Stimulated activated CD8-positive, alpha-beta memory T cell treated with anti-CD3 and anti-CD28 coated beads, Interleukin-12 subunit alpha, Interleukin-12 subunit beta, amount 100 ng/mL, for 4 hours (primary cell): ENCODE measurements at regions not wholly inside any gene's neighbourhood (a gene's known extent, or its start where the extent isn't known, plus 50 kb on each side); places are given as distances from the start of the nearest gene placed in this dataset.

Source experiments
- DNase-seq: peaks from one replicate; pipeline ENCODE4 v3.0.0-alpha.2; 2020; ENCODE audit warnings: low read depth

DNA sequence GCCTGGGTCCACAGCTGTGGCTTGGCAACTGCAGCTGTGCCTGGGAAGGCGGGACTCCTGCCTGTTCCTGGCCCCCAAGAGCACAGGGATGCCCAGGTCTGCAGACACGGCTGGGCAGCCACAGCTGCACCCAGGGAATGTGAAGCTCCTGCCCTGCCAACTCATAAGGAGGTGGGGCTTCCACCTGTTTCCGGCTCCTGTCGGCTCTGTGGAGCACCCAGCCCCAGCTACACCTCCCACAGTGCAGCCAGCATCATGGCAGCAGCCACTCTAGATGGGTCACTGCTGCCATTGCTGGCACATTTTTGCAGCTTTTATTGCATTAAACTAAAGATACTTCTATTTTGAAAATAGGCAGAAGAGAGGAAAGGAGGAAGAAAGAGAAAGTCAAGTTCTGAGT, 207.9 kb downstream of the SAMD5 start:
- no peak for DNase-seq

DNA sequence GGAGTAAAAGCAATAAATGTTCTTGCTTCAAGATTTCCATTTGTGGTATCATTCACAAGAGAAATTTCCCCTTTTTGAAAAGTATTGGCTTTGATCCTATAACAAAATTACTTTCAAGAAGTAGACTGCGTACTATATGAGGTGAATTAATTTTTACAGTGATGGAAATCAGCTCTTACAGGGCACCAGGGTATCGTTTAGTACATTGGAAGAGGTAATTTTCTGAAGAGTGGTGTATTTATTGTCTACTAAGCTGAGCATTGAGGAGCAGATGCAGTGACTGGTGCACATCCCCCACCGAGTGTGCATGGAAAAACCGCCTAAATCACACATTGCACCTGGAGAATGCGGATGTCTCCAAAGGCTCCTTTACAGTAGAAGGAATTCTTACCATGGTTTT, 209.5 kb downstream of the SAMD5 start:
- no peak for DNase-seq

DNA sequence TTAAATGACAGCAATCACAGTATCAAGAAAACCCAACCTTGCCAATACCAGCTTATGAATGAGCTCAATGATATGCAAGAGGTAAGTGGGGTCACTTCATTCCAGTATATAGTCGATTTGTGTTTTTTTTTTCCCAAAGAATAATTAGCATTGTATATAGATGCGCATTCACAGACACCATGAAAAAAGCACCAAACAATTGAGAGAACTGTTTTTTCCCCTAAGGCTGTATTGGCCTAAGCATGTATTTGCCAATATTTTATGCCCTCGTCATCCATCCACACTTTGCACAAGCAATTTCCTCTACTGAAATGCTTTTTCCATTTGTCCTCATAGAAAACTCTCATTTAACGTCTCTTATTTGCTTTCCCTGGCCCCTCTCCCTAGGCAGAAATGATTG, 213.7 kb downstream of the SAMD5 start:
- DNase-seq, result no peak

DNA sequence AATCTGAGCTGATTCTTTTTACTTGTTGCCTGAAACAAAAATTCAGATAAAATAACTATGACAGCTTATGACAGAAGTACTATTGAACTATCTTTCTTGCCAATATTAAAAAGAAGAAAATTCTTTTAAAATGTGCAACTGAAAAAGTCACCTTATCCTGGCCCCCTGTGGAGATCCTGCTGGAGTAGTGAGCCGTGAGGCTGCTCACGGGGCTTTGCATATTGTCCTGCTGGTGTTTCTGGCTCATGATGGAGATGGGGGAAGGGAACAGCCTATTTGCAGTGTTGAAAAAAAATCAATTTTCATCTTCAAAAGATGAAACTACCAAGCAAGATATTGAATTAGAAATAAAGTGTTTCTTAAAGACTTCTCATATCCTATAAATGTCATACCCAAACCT, 216.0 kb downstream of the SAMD5 start:
- DNase-seq, result no peak

DNA sequence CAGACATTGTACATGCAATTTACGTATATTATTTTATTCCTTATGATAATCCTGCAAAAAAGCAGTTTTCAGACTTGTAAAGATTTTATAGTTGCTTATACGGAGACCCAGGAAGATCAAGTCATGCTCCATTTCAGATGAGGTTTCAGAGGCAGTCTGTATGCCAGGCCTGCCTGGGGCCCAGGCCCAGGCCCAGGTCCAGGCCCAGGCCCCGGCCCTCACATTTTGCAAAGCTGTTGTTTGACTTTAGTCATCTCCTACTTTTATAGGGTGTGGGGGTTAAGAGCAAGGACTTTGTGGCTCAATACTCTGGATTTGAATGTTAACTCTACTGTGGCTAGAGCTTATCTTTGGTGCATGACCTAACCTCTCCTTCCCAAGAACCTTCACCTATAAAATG, 217.9 kb downstream of the SAMD5 start:
- DNase-seq, result no peak

DNA sequence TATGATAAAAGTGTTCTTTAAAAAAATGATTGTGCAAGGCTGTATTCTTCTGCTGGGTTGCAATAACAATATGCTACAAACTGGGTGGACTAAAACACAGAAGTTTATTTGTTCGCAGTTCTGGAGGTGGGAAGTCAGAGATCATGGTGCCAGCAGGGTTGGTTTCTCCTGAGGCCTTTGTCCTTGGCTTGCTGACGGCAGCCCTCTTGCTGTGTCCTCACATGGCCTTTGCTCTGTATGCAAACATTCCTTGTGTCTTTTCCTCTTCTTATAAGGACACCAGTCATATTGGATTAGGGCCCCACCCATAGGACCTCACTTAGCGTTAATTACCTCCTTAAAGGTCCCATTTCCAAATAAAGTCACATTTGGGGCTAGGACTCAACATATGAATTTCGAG, 220.4 kb downstream of the SAMD5 start:
- no peak for DNase-seq

DNA sequence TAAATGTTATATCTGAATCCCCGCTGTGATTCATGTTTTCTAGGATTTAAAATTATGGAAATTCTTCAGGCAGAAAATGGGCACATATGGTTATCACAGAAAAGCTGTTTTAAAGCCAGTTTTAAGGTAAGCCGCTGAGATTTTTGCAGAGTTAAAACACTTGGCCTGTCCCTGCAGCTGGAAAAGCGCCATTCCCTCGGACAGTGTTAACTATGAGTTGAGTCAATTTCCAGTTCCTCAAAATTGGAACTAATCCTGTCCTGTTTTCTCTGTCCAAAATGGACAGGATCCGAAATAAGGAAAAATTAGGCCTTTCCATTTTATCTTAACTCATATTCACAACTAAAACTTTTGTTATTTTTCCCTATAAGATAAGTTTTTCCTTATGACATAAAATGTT, 225.2 kb downstream of the SAMD5 start:
- no peak for DNase-seq

DNA sequence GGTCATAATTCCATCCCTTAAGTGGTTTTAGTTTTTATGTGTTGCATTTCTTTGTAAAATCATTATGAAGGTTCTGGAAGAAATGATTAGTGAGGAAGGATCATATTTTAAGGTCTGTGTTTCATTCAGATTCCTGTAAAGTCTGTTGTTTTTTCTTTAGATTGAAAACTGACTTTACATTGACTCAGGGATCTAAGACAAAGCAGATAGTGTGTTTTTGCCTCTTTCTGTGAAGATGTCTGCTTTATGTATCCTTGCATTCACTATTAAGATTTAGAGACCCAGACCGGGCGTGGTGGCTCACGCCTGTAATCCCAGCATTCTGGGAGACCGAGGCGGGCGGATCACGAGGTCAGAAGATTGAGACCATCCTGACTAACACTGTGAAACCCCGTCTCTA, 225.7 kb downstream of the SAMD5 start:
- DNase-seq, result no peak

DNA sequence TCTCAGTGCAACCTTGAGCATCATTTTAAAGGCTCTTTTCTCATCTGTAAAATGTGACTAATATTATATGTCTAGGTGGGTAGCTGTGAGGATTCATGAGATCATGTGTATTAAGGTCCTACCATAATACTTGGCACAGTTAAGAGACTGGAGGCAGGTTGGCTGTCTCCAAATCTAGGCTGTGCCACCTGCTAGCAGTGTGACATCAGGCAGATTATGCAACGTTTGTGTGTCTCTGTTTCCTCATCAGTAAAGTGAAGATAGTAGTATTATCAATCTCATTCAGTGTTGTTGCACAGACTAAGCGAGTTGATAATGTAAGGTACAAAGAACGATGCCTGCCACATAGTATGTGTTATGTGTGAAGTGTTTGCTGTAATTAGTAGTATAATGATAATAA, 227.4 kb downstream of the SAMD5 start:
- DNase-seq, result no peak

DNA sequence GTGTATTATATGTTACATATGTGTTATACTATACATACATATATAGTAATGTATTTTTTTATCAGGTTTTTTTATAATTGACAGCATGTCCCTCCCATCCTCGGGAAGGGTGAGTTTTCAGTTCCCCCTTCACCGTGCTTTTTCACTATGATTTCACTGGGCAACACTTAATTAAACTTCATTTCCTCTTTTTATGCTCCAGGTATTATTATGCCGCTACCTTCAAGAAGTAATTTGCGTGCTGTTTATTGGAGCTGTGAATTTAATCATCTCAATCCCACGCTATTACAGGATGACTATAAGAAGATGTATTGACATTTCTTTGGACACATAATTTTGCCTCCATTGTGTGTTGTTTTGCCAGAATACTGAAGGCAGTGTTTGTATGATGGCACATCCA, 228.6 kb downstream of the SAMD5 start:
- DNase-seq, result no peak

DNA sequence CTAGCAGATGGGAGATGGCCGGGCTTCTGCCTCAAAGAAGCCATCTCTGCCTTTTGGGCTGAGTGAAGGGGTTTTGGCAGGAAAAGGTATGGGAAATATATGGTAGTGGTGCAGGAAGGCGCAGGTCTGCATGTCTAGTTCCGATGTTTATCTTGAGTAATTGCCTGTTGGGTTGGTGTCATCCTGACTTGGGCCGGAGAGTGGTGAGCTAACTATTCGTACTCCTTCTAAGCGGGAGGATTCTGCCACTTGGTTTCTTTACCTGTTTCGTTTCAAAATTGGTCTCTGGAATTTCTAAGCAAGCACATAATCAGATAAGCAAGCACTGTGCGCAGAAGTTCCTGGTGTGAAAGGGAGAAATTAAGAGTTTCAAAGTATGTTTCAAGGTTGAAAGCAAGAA, 229.6 kb downstream of the SAMD5 start:
- DNase-seq, result no peak

DNA sequence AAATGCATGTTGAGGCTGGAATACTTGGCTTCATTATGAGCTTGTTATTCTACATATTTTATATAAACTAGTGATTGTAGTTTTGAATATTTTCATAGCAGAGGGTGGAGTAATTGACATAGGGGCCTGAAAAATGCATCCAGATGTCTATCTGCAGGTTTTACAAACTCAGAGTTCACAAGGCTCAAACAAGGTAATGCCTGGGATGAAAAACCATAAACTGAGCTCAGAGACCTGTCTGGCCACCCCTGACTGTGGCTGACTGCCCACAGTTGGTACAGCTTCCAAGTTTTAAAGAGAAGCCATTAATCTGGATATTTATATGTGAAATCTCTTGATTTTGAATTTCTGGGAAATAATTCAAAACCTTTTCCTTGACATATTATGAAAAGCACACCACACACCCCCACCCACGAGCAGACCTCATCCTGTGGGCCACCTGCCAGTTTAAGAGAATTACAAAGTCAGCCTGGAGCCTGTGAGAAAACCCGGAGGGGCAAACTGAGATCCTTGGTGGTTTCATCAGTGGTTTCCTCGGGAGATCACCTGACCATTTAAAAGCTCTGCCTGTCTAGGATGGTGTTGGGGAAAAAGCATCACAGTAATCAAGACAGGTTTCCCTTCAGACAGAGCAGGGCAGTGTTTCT, 230.1 kb downstream of the SAMD5 start:
- no peak for DNase-seq

DNA sequence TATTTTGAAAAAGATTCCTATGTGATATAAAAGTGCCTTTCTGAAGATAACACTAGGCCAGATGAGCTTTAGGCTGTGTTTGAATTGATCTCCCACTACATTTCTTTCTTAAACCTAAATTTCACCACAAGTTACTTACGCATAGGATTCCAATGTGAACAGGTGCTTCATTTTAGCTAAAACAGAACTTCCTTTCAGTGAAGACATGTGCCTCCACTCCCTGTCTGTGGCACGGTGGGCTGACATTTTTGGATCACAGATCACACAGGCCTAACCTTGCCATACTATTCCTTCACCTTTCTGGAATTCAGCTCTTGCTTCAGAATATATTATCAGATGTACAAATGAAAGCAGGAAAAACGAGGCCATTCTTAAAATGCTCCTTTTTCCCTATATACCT, 231.8 kb downstream of the SAMD5 start:
- no peak for DNase-seq

DNA sequence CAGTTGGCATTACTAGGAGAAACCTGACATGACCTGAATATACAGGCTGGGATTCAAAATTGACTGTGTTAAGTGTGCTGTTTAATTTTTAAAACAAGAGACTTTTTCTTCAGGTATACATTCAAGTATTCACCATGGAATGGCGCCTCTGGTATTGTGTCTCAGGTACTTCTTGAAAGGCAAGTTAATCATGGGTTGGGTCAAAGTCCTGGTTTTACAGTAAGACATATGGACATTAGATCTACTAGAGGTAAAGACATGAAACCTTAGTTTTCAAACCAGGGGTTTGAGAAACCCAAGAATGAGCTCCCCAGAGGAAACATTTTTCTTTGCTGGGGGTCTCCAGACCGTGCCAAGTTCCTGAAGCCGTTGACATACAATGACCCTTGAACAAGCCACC, 232.4 kb downstream of the SAMD5 start:
- no peak for DNase-seq

DNA sequence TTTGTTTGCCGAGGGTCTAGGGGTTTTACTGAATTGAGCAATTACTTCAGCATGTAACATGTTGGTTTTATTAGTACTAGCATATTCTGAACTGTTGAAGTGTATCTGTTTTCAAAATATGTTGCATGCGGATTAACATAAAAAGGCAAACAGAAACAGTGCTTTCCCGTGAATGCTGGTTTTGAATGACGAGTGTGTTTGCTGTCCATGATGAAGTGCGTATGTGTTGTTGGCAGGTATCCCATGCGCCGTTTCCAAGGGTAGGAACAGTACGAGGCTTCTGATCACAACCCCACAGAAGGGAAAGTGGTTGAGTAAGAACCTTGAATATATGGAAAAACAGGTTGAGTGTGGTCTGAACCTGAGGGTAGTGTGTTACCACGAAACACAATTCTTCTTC, 232.9 kb downstream of the SAMD5 start:
- no peak for DNase-seq

DNA sequence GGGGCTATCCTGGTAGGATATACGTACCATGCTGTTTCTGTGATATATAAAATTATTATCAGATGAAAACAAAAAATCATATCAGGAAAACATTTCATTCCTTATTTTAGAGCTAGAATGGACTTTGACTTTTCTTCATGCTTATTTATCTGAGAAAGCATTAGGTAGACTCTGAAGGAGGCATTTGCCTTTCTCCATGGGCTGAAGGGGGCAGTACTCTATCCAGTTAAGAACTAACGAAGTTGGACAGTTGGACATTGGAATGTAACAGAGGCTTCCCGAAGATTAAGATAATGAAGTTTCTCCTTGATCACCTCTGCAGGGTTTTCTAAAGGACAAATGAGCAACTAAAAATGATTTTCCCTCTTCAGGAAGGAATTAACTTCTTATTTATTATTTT, 233.9 kb downstream of the SAMD5 start:
- no peak for DNase-seq

DNA sequence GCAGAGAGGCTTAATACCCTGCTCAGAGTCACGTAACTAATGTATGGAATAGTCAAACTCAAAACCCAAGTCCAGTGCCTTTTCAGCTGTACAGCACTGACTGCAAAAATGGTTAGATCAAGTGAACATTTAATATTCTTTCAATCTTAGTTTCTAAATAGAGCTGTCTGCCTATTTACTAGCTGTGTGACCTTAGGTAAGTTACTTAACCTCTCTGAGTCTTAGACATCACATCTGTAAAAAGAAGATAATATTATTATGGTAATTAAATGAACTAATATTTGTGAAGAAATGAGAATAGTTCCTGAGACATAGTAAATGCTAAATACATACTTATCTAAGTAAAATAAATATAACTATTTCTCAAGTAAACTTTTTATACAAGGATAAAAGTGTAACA, 235.5 kb downstream of the SAMD5 start:
- no peak for DNase-seq

DNA sequence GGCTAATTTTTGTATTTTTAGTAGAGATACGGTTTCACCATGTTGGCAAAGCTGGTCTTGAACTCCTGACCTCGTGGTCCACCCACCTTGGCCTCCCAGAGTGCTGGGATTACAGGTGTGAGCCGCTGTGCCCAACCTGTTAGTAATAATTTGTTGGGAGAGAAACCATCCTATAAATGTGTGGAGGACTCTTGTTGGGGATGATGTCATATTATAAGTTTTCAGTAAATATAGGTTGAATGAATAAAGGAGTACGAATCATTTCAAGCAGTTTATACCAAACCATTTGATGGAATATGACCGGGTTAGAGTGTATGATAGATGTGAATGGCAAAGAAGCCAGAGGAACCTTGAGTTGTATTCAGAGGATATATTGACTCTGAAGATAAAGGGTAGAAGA, 240.8 kb downstream of the SAMD5 start:
- DNase-seq, result no peak

DNA sequence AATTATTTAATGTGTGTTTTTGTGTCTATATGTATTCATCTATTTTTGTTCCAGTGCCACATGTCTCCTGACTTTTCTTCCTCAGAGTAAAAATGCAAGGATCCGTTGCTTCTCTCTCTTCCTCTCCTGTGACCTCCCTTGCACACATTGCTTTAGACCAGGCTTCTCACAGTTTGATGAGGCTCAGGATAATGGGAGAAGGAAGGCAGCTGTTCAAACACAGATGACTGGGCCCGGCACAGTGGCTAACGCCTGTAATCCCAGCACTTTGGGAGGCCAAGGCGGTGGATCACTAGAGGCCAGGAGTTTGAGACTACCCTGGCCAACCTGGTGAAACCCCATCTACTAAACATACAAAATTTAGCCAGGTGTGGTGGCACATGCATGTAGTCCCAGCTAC, 241.9 kb downstream of the SAMD5 start:
- DNase-seq, result no peak

DNA sequence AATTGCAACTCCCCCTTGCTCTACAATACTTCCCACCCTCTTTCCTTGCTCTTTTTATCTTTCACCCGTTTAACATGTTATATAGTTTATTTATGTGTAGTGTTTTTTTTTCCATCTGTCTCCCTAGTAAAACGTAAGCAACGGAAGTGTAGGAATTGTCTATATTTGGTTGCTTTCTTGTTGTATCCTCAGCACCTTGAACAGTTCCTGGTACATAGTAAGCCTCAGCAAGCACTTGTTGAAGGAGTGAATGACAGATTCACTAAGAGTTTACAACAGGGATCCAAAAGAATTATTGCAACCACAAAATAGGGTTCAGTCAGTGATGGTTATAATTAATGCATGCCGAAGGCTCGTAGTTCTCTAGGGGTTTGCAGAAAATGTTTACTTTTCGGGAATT, 242.7 kb downstream of the SAMD5 start:
- no peak for DNase-seq

DNA sequence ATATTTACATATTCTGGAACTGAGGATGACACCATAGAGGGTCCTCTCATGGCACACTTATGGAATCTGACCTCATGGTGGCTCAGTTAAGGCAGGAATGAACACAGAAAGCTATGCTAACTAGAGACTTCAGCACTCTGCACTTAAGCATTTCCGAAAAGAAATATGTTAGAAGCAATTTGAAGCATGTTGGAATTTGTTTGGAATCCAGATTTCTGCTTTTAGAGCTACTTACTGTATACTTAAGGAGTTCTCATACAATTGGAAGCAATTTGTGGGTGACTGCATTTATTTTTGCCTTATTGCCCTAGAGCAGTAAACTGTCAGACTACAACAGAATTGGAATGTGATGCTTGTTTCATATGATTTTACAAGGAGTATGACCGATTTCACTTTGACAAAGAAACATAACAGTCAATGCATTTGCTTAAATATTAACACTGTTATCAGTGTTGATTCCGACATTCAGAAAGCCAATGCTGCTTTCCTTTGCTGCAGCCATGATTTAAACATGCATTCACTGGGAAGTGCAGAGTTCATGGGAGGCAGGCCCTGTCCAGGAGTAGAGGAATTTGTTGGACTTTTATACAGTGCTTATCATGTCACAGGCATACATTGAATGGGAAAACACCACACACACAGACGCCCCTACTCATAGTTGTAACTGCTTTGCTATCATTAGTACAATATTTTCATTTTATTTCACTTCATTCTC, 244.4 kb downstream of the SAMD5 start:
- no peak for DNase-seq

DNA sequence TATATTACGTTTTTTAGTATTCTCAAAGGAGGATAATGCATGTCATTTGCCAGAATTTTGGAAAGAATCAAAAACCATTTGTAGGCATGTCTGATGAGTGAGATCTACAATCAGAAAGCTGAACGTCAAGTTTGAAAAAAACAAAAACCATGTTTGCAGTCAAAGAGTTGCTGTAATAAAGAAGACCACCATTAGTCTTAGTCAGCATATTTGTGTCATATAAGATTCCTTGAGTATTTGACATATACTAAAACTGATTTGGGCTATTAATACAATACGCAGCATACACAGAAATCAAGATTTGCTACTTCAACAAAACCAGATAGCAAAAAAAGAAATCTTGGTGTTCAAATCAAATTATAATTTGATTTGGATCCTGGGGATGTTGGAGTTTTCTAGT, 247.5 kb downstream of the SAMD5 start:
- DNase-seq, result no peak

DNA sequence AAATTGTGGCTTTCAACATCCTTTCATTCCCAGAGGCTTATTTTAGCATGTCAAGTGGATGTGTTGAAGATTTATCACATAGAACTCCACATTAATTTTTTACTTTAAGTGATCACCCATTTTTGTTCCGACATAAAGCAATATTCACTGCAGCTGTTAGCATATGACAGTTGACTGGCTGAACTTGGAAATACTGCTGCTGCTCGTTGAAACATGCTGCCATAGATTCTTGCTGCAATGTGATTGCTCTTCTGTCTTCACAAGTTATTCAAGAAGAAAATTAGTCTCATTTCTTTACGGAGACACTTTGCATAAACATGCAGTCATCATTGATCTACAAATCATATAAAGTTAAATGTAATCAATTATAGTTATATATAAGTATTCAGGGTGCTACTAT, 248.4 kb downstream of the SAMD5 start:
- DNase-seq, result no peak

DNA sequence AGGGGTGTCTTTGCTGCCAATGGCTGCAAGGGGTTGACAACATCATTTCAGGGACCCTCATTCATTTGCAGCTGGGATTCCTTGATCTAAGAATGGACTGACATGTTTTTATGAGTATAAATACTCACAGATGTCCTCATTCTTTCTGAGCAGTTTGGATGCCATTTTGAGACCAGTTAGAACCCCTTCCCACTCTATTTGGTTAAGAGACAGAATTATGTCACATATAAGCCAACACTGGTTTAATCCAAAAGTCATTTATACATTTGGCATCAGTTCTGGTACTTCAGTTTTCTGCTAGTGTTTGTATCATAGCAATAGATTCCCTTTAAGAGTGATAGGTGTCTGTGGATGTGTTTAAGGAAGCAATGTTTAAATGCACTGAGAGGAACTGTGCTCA, 248.8 kb downstream of the SAMD5 start:
- DNase-seq, result no peak
